ENCODE measurements at regions not wholly inside any gene's neighbourhood (a gene's known extent, or its start where the extent isn't known, plus 50 kb on each side); places are given as distances from the start of the nearest gene placed in this dataset.
A peak's percentile ranks its signal among the peaks of the same experiment; 100 is the strongest.

GRCh38 chr3:166446986-166447385 is 609.8 kb upstream of the BCHE start:
- H3K27ac ChIP-seq: no peak overlapping the region
- H3K9me3 ChIP-seq: no peaks in the 10 kb centered on the region
- H3K36me3 ChIP-seq: no peaks in the 10 kb centered on the region
- intact Hi-C loops (cut with DNase I; ENCODE audit: low total_unique reads): no loop called here
- no peaks in the 10 kb centered on the region for H3K27me3 ChIP-seq
- H3K4me3 ChIP-seq: no peak overlapping the region
- no peaks in the 10 kb centered on the region for H3K4me1 ChIP-seq
- TF ChIP-seq POLR2AphosphoS5 (IDR thresholded peaks at IDR 0.05): no peak
- TF ChIP-seq POLR2A (IDR thresholded peaks at IDR 0.05): no peak
- no peak for TF ChIP-seq CTCF (IDR thresholded peaks at IDR 0.05)
- no peak for DNase-seq (ENCODE audit: low spot score in 2 of 2)

GRCh38 chr3:166446291-166446690 is 609.1 kb upstream of the BCHE start:
- intact Hi-C loops (cut with DNase I; ENCODE audit: low total_unique reads): no loop called here
- no peak overlapping the region for H3K27ac ChIP-seq
- no peak overlapping the region for H3K4me3 ChIP-seq
- TF ChIP-seq POLR2A (IDR thresholded peaks at IDR 0.05) (no peak), POLR2AphosphoS5 (IDR thresholded peaks at IDR 0.05) (no peak), CTCF (IDR thresholded peaks at IDR 0.05) (no peak)
- no peaks in the 10 kb centered on the region for H3K36me3 ChIP-seq
- DNase-seq (ENCODE audit: low spot score in 2 of 2): no peak
- H3K9me3 ChIP-seq: no peaks in the 10 kb centered on the region
- no peaks in the 10 kb centered on the region for H3K27me3 ChIP-seq
- no peaks in the 10 kb centered on the region for H3K4me1 ChIP-seq

GRCh38 chr3:166445865-166446264 is 608.6 kb upstream of the BCHE start:
- H3K36me3 ChIP-seq: no peaks in the 10 kb centered on the region
- intact Hi-C loops (cut with DNase I; ENCODE audit: low total_unique reads): no loop called here
- no peak overlapping the region for H3K27ac ChIP-seq
- H3K27me3 ChIP-seq: no peaks in the 10 kb centered on the region
- no peak for DNase-seq (ENCODE audit: low spot score in 2 of 2)
- no peaks in the 10 kb centered on the region for H3K9me3 ChIP-seq
- no peaks in the 10 kb centered on the region for H3K4me1 ChIP-seq
- TF ChIP-seq CTCF (IDR thresholded peaks at IDR 0.05): no peak
- no peak for TF ChIP-seq POLR2A (IDR thresholded peaks at IDR 0.05)
- no peak for TF ChIP-seq POLR2AphosphoS5 (IDR thresholded peaks at IDR 0.05)
- no peak overlapping the region for H3K4me3 ChIP-seq

- peak in 1 of 2 donors; percentile 35 for DNase-seq (ENCODE audit: low spot score in 2 of 2)
- no peaks in the 10 kb centered on the region for H3K4me1 ChIP-seq
- H3K9me3 ChIP-seq: no peaks in the 10 kb centered on the region
- H3K27ac ChIP-seq: peak overlapping the region in 1 of 2 donors; percentile 22
- no peaks in the 10 kb centered on the region for H3K27me3 ChIP-seq
- H3K4me3 ChIP-seq: no peak overlapping the region
- no peaks in the 10 kb centered on the region for H3K36me3 ChIP-seq
- TF ChIP-seq POLR2A (IDR thresholded peaks at IDR 0.05) (no peak), POLR2AphosphoS5 (IDR thresholded peaks at IDR 0.05) (no peak), CTCF (IDR thresholded peaks at IDR 0.05) (no peak)
- intact Hi-C loops (cut with DNase I; ENCODE audit: low total_unique reads): no loop called here
Measured at GRCh38 chr3:166444756-166445155, 607.5 kb upstream of the BCHE start.

GRCh38 chr3:166444336-166444735 is 607.1 kb upstream of the BCHE start:
- no peaks in the 10 kb centered on the region for H3K27me3 ChIP-seq
- no peak overlapping the region for H3K4me3 ChIP-seq
- H3K9me3 ChIP-seq: no peaks in the 10 kb centered on the region
- TF ChIP-seq POLR2AphosphoS5 (IDR thresholded peaks at IDR 0.05) (no peak), CTCF (IDR thresholded peaks at IDR 0.05) (no peak), POLR2A (IDR thresholded peaks at IDR 0.05) (no peak)
- intact Hi-C loops (cut with DNase I; ENCODE audit: low total_unique reads): no loop called here
- no peaks in the 10 kb centered on the region for H3K4me1 ChIP-seq
- no peak for DNase-seq (ENCODE audit: low spot score in 2 of 2)
- H3K27ac ChIP-seq: peak overlapping the region in 1 of 2 donors; percentile 22
- no peaks in the 10 kb centered on the region for H3K36me3 ChIP-seq

All from breast epithelium (tissue), 4 donors.